ENCODE measurements at regions not wholly inside any gene's neighbourhood (a gene's known extent, or its start where the extent isn't known, plus 50 kb on each side); places are given as distances from the start of the nearest gene placed in this dataset.

DNA sequence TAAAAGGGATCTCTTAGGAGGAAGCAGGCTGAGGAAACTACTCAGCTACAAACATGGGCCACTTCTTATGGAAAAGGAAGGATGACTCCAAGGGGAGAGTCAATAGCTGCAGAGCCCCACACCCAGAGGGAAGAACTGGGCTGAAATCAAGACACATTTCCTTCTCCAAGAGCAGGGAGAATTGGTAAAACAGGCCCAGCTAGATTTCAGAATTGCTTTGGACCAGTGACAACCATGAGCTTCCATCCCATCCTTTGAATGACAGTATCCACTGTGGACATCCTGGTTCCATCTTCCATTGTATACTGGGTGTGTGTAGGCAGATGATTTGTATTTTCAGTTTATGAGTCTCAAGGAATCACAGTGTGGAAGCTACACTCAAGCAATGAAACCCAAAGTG is 267.5 kb downstream of the IRF8 start:
- no peak for DNase-seq

DNA sequence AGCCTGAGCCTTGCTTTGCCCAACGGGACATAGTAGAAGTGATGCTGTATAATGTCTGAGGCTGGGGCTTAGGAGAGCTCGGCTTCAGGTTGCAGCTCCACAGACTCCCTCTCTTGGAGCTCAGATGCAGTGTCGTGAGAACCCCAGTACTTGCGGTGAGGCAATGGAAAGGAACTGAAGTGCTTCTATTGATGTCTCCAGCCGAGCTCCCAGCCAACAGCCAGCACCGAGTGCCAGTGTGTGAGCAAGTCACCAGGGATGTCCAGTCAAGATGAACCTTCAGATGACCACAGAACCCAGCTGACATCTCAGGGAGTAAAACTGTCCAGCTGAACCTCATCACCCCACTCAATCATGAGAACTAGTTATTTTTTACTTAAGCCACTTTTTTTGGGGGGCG is 268.1 kb downstream of the IRF8 start:
- DNase-seq, result no peak

DNA sequence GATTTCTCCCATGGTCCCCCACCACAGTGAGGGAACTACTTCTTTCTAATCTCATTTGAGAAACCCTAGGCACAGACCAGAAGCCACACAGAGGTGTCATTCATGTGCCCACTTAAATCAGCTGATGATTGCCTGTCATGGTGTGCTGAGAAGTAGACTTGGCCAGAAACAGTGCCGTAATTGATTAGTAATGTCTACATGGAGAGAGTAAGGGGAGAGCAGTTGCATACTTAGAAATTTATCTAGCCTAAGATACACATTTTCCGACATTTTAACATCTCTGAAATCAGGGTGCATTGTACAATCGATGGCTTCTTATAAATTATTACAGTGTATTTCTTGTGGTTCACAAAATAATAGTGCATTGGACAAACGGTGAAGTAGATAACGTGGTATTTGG is 271.8 kb downstream of the IRF8 start:
- no peak for DNase-seq

DNA sequence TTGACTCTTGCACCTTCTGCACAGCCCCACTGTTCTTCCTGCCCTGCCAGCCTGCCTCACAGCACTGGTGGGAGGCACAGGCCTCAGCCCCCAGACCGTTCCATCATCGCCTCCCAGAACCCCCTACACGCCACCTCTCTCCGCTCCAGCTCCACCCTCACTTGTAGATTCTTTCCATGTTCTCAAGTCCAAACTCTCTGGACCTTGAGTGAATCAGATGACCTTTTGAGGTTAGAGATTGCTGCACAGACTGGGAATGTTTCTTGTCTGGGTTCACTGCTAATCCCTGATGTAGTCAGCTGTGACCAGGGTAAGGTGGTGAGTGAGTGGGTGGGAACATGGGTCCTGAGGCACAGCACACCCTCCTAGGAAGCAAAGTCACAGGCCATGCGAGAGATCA is 272.4 kb downstream of the IRF8 start:
- no peak for DNase-seq

DNA sequence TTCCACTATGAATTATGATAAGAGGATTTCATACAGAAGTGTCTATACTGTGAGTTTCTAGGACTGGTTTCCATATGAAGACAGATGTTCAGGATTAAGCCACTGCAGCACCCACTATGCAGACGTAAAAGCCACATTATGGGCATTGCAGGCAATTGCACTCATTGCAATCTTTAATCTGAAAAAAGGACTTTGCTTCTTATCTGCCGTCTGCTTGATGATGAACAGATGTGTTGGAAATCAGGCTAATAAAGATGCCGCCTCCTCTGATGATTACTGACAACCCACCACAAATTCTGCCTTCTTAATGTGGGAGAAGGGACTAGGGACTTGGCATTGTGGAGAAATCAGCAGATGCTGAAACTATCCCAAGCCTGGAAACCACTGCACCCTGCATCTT is 276.9 kb downstream of the IRF8 start:
- DNase-seq, result no peak

DNA sequence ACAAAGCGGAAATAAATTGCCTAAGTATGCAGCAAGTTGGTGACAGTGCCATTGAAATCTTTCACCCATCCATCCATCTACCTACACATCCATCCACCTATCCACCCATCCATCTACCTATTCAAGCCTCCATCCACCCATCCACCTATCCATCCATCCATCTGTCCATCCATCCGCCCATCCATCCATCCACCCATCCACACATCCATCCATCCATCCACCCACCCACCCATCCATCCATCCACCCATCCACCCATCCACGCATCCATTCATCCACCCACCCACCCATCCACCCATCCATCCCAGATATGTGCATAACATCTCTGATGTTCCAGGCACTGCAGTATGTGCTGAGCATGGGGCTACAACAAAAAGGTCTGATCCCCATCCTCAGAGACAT is 277.5 kb downstream of the IRF8 start:
- no peak for DNase-seq

DNA sequence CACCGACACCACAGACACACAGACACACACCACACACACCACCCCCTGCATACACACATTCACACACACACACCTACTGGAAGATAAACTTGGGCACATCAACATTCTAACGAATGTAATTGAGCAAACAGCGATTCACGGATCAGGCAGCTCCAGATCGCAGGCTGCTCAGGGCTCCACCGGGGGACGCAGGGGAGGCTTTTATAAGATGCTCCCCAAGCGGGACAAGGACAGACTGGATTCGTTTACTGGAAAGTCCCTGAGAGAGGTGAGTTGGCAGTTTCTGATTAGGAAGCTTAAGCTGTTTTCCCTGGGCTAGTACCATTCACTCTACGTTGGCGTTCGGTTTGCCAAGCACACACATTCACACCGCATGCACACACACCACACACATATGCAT is 281.3 kb downstream of the IRF8 start:
- DNase-seq, result no peak

DNA sequence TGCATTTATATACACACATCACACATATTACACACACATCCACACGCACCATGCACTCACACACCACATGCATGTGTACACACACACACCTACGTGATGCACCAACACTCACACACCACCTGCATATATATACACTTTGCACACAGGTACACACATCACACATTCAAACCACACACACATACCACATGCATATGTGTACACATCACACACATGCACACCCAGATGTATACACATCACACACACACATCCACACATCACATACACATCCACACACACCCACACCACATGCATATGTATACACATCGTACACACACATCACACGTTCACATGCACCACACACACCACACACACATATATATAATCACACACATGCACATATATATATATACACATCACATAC is 281.8 kb downstream of the IRF8 start:
- DNase-seq, result no peak

DNA sequence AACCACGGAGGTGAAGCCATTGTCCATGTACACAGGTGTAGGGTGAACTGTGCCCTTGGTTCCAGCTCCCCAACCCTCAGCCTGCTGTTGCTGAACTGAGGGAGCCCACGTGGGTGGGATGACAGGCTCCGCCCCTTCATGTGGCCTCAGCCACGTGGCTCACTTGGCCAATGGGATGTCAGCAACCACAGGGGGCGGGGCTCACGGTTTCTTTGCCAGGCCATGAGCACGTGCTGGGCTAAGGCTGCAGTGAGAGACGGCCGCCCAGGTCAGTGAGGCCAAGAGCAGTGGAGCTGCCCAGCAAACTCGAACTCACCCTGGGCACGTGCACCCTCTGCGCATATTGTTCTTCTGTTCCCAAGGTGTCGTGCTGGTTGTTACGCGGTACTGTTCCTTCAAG is 282.6 kb downstream of the IRF8 start:
- no peak for DNase-seq

DNA sequence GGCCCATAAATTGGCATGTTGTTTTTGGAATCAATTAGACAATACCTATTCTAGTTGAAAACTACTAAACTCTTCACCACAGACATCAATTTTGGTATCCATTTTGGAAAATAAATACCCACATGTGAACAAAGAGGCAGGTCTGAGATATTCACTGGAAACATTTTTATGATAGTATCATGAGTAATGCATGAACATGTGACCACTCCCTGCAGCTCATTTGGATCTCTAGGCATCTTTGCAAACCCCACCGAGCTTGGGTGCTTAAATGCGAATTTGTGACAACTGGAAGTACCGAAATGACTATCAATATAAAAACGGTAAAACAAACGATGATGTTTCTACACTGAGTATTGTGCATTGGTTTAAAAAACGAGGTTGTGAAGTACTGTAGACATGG is 285.2 kb downstream of the IRF8 start:
- no peak for DNase-seq

DNA sequence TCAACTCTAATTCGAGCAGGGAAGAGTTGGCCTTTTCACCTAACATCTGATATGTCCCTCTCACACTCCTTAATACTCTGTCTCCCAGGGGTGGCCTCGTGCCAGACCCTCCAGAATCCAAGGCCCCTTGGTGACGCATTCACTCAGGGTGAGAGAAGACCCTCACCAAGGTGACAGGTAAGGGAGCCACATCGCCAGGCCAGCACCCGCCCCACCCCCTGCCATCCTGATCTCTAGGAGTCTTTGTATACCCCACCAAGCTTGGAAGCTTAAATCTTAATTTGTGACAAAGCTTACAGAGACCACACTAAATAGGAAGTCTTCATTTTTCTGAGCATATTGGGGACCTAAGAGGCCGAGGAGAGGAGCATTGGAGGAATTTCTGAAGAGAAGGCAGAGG is 286.1 kb downstream of the IRF8 start:
- DNase-seq, result no peak

DNA sequence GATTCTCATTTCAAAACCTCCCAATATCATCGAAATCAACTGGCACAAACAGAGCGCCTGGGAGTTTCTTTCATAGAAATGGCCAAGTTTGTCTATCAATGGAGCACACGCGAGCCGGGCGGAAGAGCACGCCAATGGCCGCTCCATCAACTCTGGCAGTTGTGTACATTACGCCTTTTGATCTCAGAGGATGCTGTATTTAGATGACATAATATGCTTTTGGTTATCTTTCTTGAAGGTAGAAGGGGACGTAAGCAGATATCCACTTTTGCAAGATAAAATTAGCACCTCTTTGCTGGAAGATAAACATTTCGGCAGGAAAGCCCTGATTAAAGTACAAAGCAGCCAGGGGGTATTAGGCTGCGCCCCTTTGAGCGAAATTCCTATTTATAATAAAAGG is 287.4 kb downstream of the IRF8 start:
- DNase-seq, result no peak

DNA sequence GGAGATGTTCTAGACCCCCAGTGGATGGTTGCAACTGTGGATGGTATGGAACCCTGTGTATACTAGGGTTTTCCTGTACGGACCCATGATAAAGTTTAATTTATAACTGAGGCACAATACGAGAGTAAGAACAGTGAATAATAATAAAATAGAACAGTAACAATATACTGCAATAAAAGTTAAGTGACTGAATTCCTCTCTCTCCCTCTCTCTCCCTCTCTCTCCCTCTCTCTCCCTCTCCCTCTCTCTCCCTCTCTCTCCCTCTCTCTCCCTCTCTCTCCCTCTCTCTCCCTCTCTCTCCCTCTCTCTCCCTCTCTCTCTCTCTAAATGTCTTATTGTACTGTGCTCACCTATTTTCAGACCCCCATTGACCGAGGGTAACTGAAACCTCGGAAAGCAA is 291.0 kb downstream of the IRF8 start:
- DNase-seq, result no peak

DNA sequence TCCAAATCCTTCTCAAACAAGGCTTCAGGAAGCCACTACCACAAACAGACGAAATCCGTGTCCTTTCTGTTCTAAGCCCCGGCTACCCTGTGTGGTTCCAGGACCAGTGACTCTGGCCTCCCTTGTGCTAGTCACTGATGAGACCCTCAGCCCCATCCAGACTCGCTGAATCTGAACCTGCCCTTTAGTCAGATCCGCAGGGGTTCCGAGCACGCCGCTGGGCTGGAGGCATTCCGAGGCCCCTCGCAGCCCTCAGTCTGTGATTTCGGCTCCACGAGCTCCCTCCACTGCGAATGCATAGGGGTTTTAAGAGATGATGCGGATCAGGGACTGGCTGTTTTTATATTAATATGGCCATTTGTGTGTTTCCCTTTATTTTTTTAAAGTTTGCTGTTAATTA is 292.7 kb downstream of the IRF8 start:
- no peak for DNase-seq

DNA sequence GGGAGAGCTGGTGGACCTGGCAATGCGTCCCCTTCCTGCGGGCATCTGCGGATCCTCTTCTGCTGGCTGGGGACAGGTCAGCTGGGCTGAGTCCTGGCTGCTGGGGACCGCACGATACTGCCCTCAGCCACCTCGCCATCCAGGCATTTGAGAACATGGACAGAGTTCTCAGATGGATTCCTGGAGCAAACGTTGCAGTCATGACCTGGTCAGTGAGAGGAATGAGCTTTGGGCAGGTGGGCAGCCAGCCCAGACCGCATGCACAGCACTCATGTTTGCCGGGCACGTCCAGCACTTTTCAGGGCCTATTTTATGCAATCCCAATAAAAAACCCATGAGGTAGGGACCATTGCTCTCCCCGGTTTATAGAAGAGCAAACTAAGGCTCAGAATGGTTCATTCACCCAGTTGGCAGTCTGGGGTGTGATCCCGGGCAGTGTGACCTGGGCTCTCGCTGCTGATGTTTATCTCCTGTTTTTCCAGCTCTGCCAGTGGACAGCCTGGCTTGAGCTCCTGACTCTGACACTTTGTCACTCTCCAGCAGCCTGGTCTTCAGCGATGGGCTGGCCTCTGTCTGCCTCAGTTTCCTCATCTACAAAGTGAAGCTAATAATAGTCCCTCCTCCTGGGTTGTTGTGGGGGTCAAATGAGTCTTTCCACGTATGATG is 294.7 kb downstream of the IRF8 start:
- no peak for DNase-seq

DNA sequence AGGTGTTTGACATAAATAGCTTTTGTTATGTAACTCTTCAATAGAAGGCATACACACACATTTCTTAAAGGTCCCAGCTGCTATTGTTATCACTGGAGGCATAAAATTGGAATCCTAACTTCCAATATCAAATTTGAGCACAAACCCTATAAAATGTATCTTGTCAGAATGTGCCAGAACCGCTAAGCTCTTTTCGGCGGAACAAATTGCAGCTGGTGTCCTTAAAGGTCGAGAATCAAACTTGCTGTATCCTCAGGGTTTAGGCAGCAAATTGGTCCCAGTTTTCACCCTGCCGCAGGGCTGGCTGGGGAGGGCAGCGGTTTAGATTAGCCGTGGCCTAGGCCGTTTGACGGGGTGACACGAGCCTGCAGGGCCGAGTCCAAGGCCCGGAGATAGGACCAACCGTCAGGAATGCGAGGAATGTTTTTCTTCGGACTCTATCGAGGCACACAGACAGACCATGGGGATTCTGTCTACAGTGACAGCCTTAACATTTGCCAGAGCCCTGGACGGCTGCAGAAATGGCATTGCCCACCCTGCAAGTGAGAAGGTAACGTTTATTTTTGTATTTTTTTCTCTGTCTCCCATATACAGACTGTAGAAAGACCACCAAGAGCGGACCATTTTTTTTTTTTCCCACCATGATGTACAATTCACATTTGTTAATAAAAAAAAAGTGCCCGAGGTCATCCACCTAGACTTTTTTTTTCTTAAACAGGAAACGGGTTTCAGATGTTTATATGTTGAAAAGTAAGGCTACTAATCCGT is 297.1 kb downstream of the IRF8 start:
- DNase-seq, result no peak

DNA sequence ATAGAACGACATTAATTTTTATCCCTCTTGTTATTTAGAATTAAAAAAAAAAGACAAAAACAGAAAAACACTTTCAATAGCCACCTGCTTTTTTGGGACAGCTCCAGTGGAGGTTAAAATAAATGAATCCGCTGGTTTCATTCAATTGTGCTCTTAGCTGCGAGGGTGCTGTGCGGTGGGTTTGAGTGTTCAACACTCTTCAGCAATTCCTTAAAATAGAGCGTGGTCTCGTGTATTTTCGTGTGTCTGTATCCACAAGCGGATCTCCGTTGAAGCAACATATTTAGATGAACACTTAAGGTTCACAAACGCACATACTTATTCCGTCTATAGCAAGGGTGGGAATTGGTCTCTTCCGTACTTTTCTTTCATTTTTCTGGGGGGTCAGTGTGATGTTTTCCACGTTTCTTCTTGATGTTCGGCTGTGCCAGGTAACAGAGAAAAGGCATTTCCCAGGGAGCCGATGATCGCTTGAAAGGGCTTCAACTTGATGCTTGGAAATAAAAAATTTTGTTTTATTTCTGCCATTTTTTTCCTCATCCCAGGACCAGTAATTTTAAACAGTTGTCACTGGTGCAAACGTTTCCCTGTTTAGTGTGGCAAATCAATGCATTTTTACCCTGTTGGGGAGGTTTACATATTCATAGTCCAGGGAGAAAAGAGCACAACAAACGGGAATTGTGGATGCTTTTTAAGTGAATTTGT is 297.9 kb downstream of the IRF8 start:
- no peak for DNase-seq

DNA sequence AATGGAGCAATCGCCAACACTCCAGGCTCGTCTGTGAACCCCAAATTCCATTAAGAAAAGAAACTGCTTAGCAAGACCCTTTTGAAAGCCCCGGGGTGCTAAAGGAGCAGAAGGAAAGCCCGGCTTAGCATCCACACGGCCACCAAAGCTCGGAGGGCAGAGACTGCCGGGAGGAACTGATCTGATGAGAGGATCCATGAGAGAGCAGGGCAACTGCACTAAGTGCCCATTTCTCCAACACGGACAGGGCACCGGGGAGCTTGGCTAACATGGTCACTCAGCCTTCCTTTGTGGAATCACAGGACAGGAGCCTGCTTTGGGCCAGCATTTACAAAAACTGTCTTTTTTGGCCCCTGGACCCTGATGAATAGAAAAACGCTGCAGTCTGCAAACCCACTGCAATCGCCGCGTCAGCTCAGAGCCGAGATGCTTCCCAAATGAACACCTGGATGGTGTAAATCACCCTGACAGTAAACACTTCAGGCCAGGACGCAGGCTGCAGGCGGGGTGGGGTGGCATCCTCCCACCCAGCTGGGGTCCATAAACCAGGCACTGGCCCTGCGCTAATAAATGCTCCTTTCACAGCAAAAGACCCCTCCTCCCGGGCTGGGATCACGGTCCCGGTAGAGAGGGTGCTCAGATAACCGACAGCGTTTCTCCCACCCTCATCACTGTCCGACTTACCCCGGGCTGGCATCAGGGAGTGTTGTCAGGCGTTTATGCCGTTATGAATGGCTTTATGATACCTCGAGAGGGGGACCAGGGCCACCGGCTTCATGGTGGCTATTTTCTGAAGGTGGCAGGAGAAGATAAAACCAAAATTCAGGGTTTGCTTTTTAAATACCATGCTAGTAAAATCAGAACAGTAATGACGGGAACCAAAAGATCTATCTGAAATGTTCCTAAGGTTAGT is 299.5 kb downstream of the IRF8 start:
- DNase-seq, result no peak

DNA sequence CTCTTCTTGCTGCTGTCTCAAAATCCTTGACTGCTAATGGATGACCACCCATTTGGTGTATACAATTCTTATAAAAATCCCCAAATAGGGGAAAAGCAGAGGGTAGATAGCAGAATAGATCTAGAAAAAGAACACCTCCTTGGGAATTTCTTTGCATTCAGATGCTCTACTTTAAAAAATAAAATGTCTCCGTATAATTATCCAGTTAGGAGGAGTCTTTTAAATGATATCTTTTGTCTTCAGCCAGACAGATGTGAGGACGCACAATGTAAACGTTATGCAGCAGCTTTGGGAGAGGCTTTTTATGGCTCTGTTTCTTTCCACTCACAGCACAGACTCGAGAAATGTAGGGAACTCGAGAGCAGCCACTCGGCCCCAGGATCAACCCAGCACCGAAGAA is 300.2 kb downstream of the IRF8 start:
- DNase-seq, result no peak

DNA sequence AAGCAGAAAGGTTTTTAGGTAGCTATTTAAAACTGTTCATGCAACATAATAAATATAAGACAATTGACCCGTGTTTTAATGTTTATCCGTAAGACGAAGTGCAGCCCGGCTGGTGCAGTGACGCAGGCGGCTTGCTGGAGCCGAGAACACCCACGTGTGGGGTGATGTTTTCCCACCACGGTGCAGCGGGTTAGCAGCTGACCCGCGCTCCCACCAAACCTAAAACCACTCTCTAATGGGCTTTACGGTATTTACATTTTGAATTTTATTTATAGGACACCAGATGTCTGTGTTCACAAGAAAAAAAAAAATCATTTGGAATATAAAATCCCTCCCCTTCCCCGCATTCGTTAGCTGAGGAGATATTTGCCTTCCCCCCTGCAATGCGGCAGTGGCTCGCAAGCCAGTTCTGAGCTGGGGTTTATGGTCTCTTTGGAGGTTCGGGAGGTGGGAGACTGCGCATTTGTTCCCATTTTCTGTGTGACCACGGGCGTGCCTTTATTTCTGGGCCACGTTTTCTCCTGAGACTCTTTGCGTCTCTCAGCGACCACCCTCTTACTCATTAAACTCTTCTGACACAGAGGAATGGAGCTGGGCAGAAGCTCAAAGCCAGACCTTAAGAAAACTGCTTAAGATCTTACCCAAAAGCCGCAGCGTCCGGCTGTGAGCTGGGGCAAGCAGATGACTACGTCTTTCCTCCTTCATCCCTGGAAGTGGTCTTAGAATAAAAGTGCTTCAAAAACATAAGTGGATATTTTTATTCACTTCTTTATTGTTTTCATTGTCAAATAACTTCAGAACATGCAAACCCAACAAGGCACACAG is 301.1 kb downstream of the IRF8 start:
- no peak for DNase-seq

DNA sequence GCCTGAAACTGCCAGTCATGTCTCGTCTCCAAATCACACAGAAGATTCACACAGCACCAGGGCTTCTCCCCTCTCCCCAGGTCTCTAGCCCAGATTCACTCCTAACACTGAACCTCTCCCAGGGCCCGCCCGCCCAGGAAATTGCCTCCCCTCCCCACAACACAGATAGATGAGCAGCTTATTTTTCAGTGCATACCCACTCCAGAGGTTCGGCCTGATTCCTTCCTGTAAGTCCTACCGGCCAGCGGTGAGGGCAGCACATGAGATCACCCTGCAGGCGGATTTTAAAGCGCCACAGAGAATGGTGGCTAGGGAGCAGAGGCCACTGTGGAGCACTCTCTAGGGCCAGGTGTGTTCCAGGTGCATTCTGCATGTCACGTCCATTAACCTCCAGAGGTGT is 301.8 kb downstream of the IRF8 start:
- no peak for DNase-seq

DNA sequence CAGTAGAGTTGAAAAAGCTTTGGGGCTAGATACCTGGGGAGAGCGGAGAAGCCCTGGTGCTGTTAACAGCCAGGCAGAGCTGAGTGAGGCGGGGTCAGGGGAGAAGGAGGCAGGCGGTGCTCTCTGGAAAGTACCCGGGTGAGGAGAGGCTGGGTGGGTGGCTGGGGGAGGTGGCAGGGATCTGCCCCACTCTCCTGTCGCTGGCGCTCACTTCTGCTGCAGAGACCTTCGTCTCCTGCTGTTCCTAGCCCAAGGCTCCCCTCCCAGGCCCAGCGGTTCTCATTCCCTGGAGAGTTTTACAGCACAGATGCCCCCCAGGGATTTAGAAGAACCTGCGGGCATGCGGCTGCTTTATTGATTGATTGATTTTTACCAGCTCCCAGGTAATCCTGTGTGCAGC is 302.8 kb downstream of the IRF8 start:
- no peak for DNase-seq

All from NCI-H1694 treated with DMSO at 0.1 percent for 48 hours (cell line).